T-helper 2 cell (primary cell): ENCODE measurements at regions not wholly inside any gene's neighbourhood (a gene's known extent, or its start where the extent isn't known, plus 50 kb on each side); places are given as distances from the start of the nearest gene placed in this dataset.

Experiments
- DNase-seq, 5 experiments: peaks; one replicate each; pipeline versions ENCODE4 v3.0.0 to v3.0.0-alpha.2; 2012 to 2022

GRCh38 chr1:90200646-90201205 is 205.8 kb downstream of the ZNF326 start:
- no peak for DNase-seq

GRCh38 chr1:90198616-90199332 is 203.9 kb downstream of the ZNF326 start:
- DNase-seq, result no peak

GRCh38 chr1:90193116-90193515 is 198.2 kb downstream of the ZNF326 start:
- no peak for DNase-seq

- DNase-seq, result no peak
These were observed 197.5 kb downstream of the ZNF326 start for GRCh38 chr1:90192408-90192807.

- no peak for DNase-seq
These were observed 195.6 kb downstream of the ZNF326 start for GRCh38 chr1:90190523-90190922.

- DNase-seq, result no peak
These were observed 195.0 kb downstream of the ZNF326 start for GRCh38 chr1:90189889-90190288.

GRCh38 chr1:90187323-90187585 is 192.3 kb downstream of the ZNF326 start:
- DNase-seq, result no peak

- no peak for DNase-seq
These were observed 191.8 kb downstream of the ZNF326 start for GRCh38 chr1:90186506-90187322.

- no peak for DNase-seq
These were observed 181.6 kb downstream of the ZNF326 start for GRCh38 chr1:90176530-90176929.

- DNase-seq, result no peak
These were observed 180.7 kb downstream of the ZNF326 start for GRCh38 chr1:90175490-90176167.

- DNase-seq, result no peak
These were observed 179.3 kb downstream of the ZNF326 start for GRCh38 chr1:90174246-90174645.

- no peak for DNase-seq
These were observed 167.3 kb downstream of the ZNF326 start for GRCh38 chr1:90162216-90162615.

GRCh38 chr1:90161625-90162024 is 166.7 kb downstream of the ZNF326 start:
- no peak for DNase-seq

GRCh38 chr1:90155721-90156487 is 161.0 kb downstream of the ZNF326 start:
- DNase-seq, result no peak

- DNase-seq, result no peak
These were observed 159.8 kb downstream of the ZNF326 start for GRCh38 chr1:90154711-90155110.

- DNase-seq, result no peak
These were observed 154.2 kb downstream of the ZNF326 start for GRCh38 chr1:90149101-90149500.

- no peak for DNase-seq
These were observed 152.2 kb downstream of the ZNF326 start for GRCh38 chr1:90147093-90147492.

GRCh38 chr1:90144820-90145219 is 149.9 kb downstream of the ZNF326 start:
- DNase-seq, result no peak

- DNase-seq, result no peak
These were observed 148.7 kb downstream of the ZNF326 start for GRCh38 chr1:90143591-90143990.

- DNase-seq, result no peak
These were observed 147.8 kb downstream of the ZNF326 start for GRCh38 chr1:90142697-90143096.

- DNase-seq, result no peak
These were observed 144.9 kb downstream of the ZNF326 start for GRCh38 chr1:90139837-90140236.

- DNase-seq, result no peak
These were observed 140.4 kb downstream of the ZNF326 start for GRCh38 chr1:90135286-90135685.
